Spinal cord (tissue), 9 donors: ENCODE measurements at regions not wholly inside any gene's neighbourhood (a gene's known extent, or its start where the extent isn't known, plus 50 kb on each side); places are given as distances from the start of the nearest gene placed in this dataset.

ENCODE experiments used
- DNase-seq, 6 donors: peaks; one replicate each; pipeline versions ENCODE4 v3.0.0 to v3.0.0-alpha.2; 2013 to 2015; ENCODE audit warnings: low spot score in 6 of 6, low read depth in 4 of 6
- H3K27ac ChIP-seq: one replicate; pipeline ENCODE4 v1.5.1; 2013; ENCODE audit warnings: low read depth, low read length, control low read depth
- H3K27me3 ChIP-seq: one replicate; pipeline ENCODE4 v1.6.1; 2013; ENCODE audit warnings: low read length; ENCODE audit not compliant: control insufficient read depth, insufficient read depth
- H3K36me3 ChIP-seq: one replicate; pipeline ENCODE4 v1.6.1; 2013; ENCODE audit warnings: low read length; ENCODE audit not compliant: control insufficient read depth, insufficient read depth
- H3K4me1 ChIP-seq: one replicate; pipeline ENCODE4 v1.6.1; 2013; ENCODE audit warnings: low read length; ENCODE audit not compliant: control insufficient read depth, insufficient read depth
- H3K4me3 ChIP-seq: one replicate; pipeline ENCODE4 v1.5.1; 2013; ENCODE audit warnings: low read depth, low read length, control low read depth
- H3K9me3 ChIP-seq: one replicate; pipeline ENCODE4 v1.6.1; 2013; ENCODE audit warnings: low read length; ENCODE audit not compliant: control insufficient read depth, insufficient read depth
- WGBS: methylation state at CpG from one replicate; pipeline ENCODE4 v1.1.5; 2013; ENCODE audit warnings: missing lambda C conversion rate; ENCODE audit not compliant: insufficient coverage; 5-methylcytosine and 5-hydroxymethylcytosine counted together
- donor health status: healthy.

DNA sequence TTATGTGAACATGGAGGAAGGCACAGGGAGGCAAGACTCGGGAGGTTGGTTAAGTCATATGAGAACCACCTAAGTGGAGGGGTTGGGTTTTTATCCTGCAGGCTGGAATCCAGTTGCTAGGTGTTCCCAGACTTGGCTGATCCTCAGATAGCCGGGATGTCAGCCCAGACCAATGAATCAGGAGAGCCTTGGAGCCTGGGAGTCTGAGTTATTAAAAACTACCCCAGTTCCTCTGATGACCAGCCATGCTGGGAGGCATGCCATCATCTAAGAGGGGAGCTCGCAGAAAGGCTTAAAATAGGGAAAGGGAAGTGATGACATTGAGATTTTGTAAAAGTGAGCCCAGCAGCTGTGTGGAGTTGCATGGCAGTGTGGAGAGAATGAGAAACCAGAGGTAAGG, 238.1 kb downstream of the ZNF248 start:
- no peaks in the 10 kb centered on the region for H3K27me3 ChIP-seq
- H3K4me3 ChIP-seq, result no peak overlapping the region
- H3K9me3 ChIP-seq, result peaks cover 6% of the 10 kb centered on the region
- DNase-seq, result no peak
- H3K36me3 ChIP-seq, result no peaks in the 10 kb centered on the region
- H3K27ac ChIP-seq, result no peak overlapping the region
- 56% methylated on average over 3 of the region's 3 CpGs for WGBS
- H3K4me1 ChIP-seq, result no peaks in the 10 kb centered on the region

DNA sequence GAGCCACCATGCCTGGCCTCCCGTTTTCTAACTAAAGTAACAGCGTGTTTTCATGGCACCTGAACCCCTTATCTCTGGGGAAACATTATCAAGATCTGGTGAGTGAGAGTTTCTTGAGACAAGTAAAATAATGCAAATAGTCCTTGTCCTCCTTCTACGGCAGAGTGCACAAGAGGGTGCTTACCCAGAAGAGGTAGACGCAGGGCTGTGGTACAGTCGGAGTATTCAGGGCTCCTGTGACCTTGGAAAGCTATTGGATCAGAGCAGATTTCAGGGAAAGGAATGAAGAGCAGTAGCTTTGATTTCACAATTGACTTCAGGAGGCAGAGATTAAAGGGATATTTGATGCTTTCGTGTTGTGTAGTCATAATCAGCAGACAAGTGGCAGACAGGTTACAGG, 269.1 kb downstream of the ZNF248 start:
- no peaks in the 10 kb centered on the region for H3K27me3 ChIP-seq
- H3K4me1 ChIP-seq, result no peaks in the 10 kb centered on the region
- no peak for DNase-seq
- peaks cover 7% of the 10 kb centered on the region for H3K9me3 ChIP-seq
- no peak overlapping the region for H3K4me3 ChIP-seq
- no peak overlapping the region for H3K27ac ChIP-seq
- WGBS, result 88% methylated on average over 4 of the region's 6 CpGs
- no peaks in the 10 kb centered on the region for H3K36me3 ChIP-seq

DNA sequence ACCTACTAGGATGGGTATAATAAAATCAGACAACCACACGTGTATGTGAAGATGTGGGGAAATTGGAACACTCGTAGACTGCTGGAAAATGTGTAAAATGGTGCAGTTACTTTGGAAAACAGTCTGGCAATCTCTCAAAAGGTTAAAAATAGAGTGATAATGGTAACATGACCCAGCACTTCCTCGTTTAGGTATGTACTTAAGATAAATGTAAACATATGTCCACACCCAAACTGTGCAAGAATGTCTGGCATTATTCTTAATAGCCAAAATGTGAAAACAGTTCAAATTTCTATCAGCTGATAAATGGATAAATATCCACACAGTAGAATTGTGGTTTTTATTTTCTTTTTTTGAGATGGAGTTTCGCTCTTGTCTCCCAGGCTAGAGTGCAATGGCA, 272.8 kb downstream of the ZNF248 start:
- Histone ChIP-seq H3K4me3 (no peak overlapping the region), H3K27me3 (no peaks in the 10 kb centered on the region), H3K4me1 (no peaks in the 10 kb centered on the region), H3K9me3 (peaks cover 3% of the 10 kb centered on the region), H3K36me3 (no peaks in the 10 kb centered on the region), H3K27ac (no peak overlapping the region)
- 53% methylated on average over 3 of the region's 4 CpGs for WGBS
- DNase-seq, result no peak

DNA sequence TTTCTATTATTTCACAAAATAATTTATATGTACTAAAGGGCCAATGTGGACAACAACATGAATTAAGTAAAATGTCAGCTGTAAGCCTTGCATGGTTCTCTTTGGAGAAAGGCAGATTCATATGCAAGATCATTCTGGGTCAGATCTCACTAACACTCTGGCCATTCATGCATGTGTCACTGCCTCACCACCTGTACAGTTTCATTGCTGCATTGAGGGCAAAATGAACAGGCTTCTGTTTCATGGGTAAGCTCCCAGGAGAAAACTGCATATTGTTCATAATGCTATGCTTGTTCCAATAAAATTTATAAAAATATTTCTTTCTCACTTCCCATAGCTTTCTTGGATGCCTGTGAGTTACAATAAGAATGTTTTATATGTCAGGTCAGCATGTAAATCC, 275.2 kb downstream of the ZNF248 start:
- Histone ChIP-seq H3K4me3 (no peak overlapping the region), H3K4me1 (no peaks in the 10 kb centered on the region), H3K27me3 (no peaks in the 10 kb centered on the region), H3K36me3 (no peaks in the 10 kb centered on the region), H3K9me3 (no peaks in the 10 kb centered on the region), H3K27ac (no peak overlapping the region)
- DNase-seq, result no peak

DNA sequence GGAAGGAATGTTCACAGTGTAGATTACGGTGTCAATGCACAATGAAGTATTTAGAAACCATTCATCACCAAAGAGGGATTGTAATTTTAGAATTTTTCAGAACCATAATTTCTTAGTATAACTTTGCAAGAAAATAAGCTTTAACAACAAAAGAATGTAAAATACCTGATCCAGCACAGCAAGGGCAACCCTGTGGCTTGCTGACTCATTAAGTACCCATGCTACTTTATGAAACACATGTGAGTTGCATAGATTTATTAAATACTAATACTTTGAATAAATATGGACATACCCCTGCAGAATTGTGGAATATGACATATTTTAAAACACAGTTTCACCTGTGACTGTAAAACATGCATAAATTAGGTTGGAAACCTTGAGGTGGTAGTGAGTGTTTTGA, 281.3 kb downstream of the ZNF248 start:
- no peaks in the 10 kb centered on the region for H3K4me1 ChIP-seq
- no peak for DNase-seq
- H3K27me3 ChIP-seq, result no peaks in the 10 kb centered on the region
- H3K27ac ChIP-seq, result no peak overlapping the region
- H3K4me3 ChIP-seq, result no peak overlapping the region
- H3K36me3 ChIP-seq, result no peaks in the 10 kb centered on the region
- no peaks in the 10 kb centered on the region for H3K9me3 ChIP-seq
- WGBS, result no CpG with 5 or more reads among the region's 1 CpG

DNA sequence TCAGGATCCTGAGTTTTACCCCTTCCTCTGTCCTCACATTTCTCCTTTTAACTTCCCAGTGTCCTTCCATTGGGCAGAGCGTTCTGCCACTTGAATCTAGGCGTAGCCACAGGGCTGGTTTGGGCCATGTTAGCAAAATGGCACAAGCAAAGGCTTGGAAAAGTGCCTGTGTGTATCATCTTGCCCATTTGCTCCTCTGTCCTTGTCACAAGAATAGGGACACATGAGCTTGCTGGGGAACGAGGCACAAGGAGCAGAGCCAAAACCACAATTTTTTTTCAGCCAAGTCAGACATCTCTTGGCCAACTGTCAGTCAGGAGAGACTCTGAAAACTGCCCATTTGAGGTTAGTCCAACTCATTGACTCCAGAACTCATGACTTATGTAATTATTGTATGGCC, 285.2 kb downstream of the ZNF248 start:
- DNase-seq, result no peak
- Histone ChIP-seq H3K36me3 (no peaks in the 10 kb centered on the region), H3K9me3 (no peaks in the 10 kb centered on the region), H3K27ac (no peak overlapping the region), H3K4me1 (no peaks in the 10 kb centered on the region), H3K4me3 (no peak overlapping the region), H3K27me3 (no peaks in the 10 kb centered on the region)
- 40% methylated on average over 2 of the region's 3 CpGs for WGBS

DNA sequence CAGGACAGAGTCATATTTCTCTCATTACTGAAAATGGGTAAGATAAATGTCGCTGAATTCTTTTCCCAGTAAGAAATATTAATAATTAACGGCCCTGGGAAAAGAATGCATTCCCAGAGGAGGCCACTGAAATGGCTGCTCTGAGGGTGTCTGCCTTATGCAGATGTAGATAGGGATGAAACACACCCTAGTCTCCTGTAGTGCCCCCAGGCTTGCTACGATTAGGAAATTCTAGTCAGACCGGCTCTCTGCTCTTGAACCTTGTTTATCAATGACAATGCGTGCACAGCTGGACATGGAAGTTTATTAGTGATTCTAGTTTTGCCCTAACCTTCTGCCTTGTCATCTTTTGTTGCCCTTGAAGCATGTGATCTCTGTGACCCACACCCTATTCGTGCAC, 291.1 kb downstream of the ZNF248 start:
- Histone ChIP-seq H3K27ac (no peak overlapping the region), H3K9me3 (no peaks in the 10 kb centered on the region), H3K36me3 (no peaks in the 10 kb centered on the region), H3K27me3 (no peaks in the 10 kb centered on the region), H3K4me3 (no peak overlapping the region), H3K4me1 (no peaks in the 10 kb centered on the region)
- 80% methylated on average over 1 of the region's 6 CpGs for WGBS
- DNase-seq, result no peak

DNA sequence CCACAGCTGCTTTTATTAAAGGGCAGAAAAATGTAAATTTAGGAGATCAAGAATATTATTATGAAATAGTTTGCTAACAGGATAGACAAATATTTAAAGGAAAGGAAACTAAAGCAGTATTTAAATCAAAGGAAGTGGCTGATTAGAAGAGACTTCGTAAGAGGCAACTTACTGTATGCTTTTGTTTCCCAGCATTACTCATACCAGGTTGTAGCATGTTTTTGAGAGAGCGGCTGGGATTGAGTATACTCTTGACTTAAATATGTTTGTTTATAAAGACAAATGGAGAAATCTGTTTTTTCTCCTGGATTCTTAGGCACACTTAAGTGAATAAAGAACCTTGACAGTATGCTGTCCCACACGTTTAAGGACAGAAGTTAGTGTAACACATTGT, 293.7 kb downstream of the ZNF248 start:
- DNase-seq, result no peak
- Histone ChIP-seq H3K9me3 (peaks cover 3% of the 10 kb centered on the region), H3K36me3 (no peaks in the 10 kb centered on the region), H3K27me3 (no peaks in the 10 kb centered on the region), H3K27ac (no peak overlapping the region), H3K4me1 (no peaks in the 10 kb centered on the region), H3K4me3 (no peak overlapping the region)
- no CpG with 5 or more reads among the region's 3 CpGs for WGBS

DNA sequence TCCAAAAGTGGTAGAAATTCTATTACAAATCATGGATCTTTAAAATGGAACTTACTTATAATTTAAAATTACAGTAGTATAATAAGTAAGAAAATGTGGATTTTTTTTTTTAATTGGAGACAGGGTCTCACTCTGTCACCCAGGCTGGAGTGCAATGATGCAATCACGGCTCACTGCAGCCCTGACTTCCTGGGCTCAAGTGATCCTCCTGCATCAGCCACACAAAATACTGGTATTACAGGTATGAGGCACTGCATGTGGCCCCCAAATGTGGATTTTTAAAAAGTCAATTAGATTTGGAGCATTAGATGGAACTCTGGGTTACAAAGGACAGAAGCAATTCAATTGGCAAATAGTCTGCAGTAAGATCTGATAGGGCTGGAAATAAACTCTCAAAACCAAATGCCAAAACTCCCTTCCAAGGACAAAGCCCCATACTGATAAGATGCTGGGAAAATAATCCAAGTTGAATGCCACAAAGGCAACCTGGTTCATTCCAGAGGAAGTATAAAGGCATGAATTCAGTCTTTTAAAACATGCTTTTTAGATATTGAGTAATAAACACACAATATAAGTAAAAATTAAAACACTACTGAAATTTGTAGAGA, 294.2 kb downstream of the ZNF248 start:
- Histone ChIP-seq H3K27ac (no peak overlapping the region), H3K9me3 (peaks cover 3% of the 10 kb centered on the region), H3K27me3 (no peaks in the 10 kb centered on the region), H3K4me3 (no peak overlapping the region), H3K4me1 (no peaks in the 10 kb centered on the region), H3K36me3 (no peaks in the 10 kb centered on the region)
- DNase-seq, result no peak
- WGBS, result 60% methylated on average over 1 of the region's 1 CpG

DNA sequence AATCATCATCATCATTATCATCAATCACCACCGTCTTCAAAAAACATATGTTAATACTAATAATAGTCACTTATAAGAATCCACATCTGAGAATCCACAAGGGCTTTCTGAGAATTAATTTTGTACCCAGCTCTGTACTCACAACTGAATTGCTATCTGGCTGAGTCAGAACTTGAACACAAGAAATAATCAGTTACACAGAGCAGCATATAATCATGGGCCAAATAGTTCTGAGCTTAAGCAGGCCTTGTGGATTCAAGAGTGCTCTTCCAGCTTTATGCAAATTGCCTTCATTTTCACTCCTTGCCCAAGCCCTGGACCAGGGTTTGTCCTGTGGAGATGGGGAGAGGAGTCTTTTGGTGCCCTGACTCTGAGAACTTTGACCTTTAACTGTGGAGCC, 304.5 kb downstream of the ZNF248 start:
- no peak overlapping the region for H3K27ac ChIP-seq
- no peaks in the 10 kb centered on the region for H3K36me3 ChIP-seq
- H3K27me3 ChIP-seq, result no peaks in the 10 kb centered on the region
- no peak overlapping the region for H3K4me3 ChIP-seq
- no CpG with 5 or more reads among the region's 1 CpG for WGBS
- H3K9me3 ChIP-seq, result peaks cover 9% of the 10 kb centered on the region
- no peak for DNase-seq
- no peaks in the 10 kb centered on the region for H3K4me1 ChIP-seq
